GM23338 (cell line): ENCODE measurements at regions not wholly inside any gene's neighbourhood (a gene's known extent, or its start where the extent isn't known, plus 50 kb on each side); places are given as distances from the start of the nearest gene placed in this dataset.

ENCODE experiments used
- CREB1 ChIP-seq: fragments of 250-450 bp; sonication (Bioruptor Pico); IDR thresholded peaks from 2 replicates; pipeline ENCODE4 v1.5.0; 2020; ENCODE audit warnings: low read depth, mild to moderate bottlenecking, moderate library complexity
- EZH2 ChIP-seq: fragments of 200-600 bp; sonication (generic); IDR thresholded peaks from one replicate; pipeline ENCODE4 v1.8.0; 2017; ENCODE audit warnings: antibody characterized with exemption, mild to moderate bottlenecking, low read depth; ENCODE audit not compliant: unreplicated experiment
- NANOG ChIP-seq: IDR thresholded peaks from 2 replicates; pipeline ENCODE4 v1.6.1; 2016; ENCODE audit warnings: antibody characterized with exemption, borderline replicate concordance
- ZNF114 ChIP-seq: fragments of 250-450 bp; sonication (Bioruptor Pico); IDR thresholded peaks from 2 replicates; pipeline ENCODE4 v1.5.0; 2020; ENCODE audit warnings: mild to moderate bottlenecking, moderate library complexity
- ZNF331 ChIP-seq: fragments of 250-450 bp; sonication (Bioruptor Pico); IDR thresholded peaks from 2 replicates; pipeline ENCODE4 v1.5.0; 2020; ENCODE audit warnings: low read depth, mild to moderate bottlenecking, moderate library complexity
- TF ChIP-seq, protein P1 (sequence below): fragments of 250-450 bp; sonication (Bioruptor Pico); IDR thresholded peaks from 2 replicates; pipeline ENCODE4 v1.5.0; 2020; ENCODE audit warnings: mild to moderate bottlenecking, moderate library complexity
- TF ChIP-seq, protein P2 (sequence below), 2 experiments: fragments of 200-600 bp in 1 of 2; sonication (generic) in 1 of 2; conservative IDR thresholded peaks; 2 replicates each; pipeline versions ENCODE4 v1.5.1 to v1.6.1; 2016 to 2017; ENCODE audit warnings: antibody characterized with exemption in 2 of 2, low read depth in 2 of 2, mild to moderate bottlenecking in 2 of 2, moderate library complexity in 1 of 2
- TF ChIP-seq, protein P3 (sequence below): IDR thresholded peaks from 2 replicates; pipeline ENCODE4 v1.6.1; 2016; ENCODE audit warnings: antibody characterized with exemption

DNA sequence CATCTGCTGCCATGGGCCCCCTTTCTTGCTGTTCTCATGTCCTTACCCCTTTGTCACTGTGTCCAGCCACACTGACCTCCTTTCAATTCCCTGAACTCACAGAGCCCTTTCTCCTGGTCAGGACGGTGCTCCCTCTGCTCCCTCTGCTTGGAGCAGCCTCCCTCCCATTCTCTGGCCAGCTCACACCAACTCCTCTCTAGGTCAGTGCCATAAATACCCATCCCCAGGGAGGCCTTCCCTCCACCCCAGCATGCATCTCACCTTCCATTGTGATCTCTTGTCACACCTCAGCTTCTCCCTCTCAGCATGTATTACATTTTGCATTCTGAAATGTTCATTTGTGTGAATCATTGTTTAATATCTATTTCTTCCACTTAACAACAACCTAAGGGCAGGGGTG lies 50.9 kb upstream of the PRNP start (continued):
- TF ChIP-seq, protein P1, sequence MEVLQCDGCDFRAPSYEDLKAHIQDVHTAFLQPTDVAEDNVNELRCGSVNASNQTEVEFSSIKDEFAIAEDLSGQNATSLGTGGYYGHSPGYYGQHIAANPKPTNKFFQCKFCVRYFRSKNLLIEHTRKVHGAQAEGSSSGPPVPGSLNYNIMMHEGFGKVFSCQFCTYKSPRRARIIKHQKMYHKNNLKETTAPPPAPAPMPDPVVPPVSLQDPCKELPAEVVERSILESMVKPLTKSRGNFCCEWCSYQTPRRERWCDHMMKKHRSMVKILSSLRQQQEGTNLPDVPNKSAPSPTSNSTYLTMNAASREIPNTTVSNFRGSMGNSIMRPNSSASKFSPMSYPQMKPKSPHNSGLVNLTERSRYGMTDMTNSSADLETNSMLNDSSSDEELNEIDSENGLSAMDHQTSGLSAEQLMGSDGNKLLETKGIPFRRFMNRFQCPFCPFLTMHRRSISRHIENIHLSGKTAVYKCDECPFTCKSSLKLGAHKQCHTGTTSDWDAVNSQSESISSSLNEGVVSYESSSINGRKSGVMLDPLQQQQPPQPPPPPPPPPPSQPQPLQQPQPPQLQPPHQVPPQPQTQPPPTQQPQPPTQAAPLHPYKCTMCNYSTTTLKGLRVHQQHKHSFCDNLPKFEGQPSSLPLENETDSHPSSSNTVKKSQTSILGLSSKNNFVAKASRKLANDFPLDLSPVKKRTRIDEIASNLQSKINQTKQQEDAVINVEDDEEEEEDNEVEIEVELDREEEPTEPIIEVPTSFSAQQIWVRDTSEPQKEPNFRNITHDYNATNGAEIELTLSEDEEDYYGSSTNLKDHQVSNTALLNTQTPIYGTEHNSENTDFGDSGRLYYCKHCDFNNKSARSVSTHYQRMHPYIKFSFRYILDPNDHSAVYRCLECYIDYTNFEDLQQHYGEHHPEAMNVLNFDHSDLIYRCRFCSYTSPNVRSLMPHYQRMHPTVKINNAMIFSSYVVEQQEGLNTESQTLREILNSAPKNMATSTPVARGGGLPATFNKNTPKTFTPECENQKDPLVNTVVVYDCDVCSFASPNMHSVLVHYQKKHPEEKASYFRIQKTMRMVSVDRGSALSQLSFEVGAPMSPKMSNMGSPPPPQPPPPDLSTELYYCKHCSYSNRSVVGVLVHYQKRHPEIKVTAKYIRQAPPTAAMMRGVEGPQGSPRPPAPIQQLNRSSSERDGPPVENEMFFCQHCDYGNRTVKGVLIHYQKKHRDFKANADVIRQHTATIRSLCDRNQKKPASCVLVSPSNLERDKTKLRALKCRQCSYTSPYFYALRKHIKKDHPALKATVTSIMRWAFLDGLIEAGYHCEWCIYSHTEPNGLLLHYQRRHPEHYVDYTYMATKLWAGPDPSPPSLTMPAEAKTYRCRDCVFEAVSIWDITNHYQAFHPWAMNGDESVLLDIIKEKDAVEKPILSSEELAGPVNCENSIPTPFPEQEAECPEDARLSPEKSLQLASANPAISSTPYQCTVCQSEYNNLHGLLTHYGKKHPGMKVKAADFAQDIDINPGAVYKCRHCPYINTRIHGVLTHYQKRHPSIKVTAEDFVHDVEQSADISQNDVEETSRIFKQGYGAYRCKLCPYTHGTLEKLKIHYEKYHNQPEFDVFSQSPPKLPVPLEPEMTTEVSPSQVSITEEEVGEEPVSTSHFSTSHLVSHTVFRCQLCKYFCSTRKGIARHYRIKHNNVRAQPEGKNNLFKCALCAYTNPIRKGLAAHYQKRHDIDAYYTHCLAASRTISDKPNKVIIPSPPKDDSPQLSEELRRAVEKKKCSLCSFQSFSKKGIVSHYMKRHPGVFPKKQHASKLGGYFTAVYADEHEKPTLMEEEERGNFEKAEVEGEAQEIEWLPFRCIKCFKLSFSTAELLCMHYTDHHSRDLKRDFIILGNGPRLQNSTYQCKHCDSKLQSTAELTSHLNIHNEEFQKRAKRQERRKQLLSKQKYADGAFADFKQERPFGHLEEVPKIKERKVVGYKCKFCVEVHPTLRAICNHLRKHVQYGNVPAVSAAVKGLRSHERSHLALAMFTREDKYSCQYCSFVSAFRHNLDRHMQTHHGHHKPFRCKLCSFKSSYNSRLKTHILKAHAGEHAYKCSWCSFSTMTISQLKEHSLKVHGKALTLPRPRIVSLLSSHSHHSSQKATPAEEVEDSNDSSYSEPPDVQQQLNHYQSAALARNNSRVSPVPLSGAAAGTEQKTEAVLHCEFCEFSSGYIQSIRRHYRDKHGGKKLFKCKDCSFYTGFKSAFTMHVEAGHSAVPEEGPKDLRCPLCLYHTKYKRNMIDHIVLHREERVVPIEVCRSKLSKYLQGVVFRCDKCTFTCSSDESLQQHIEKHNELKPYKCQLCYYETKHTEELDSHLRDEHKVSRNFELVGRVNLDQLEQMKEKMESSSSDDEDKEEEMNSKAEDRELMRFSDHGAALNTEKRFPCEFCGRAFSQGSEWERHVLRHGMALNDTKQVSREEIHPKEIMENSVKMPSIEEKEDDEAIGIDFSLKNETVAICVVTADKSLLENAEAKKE (CRISPR knock-in tag): no peak
- TF ChIP-seq ZNF114 (CRISPR knock-in tag) (no peak), EZH2 (no peak), ZNF331 (CRISPR knock-in tag) (no peak), CREB1 (no peak), NANOG (no peak)
- TF ChIP-seq, protein P2, sequence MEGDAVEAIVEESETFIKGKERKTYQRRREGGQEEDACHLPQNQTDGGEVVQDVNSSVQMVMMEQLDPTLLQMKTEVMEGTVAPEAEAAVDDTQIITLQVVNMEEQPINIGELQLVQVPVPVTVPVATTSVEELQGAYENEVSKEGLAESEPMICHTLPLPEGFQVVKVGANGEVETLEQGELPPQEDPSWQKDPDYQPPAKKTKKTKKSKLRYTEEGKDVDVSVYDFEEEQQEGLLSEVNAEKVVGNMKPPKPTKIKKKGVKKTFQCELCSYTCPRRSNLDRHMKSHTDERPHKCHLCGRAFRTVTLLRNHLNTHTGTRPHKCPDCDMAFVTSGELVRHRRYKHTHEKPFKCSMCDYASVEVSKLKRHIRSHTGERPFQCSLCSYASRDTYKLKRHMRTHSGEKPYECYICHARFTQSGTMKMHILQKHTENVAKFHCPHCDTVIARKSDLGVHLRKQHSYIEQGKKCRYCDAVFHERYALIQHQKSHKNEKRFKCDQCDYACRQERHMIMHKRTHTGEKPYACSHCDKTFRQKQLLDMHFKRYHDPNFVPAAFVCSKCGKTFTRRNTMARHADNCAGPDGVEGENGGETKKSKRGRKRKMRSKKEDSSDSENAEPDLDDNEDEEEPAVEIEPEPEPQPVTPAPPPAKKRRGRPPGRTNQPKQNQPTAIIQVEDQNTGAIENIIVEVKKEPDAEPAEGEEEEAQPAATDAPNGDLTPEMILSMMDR (conservative IDR thresholded peaks at IDR 0.05; ENCODE audit: low read depth in 2 of 2): no peak
- TF ChIP-seq, protein P3, sequence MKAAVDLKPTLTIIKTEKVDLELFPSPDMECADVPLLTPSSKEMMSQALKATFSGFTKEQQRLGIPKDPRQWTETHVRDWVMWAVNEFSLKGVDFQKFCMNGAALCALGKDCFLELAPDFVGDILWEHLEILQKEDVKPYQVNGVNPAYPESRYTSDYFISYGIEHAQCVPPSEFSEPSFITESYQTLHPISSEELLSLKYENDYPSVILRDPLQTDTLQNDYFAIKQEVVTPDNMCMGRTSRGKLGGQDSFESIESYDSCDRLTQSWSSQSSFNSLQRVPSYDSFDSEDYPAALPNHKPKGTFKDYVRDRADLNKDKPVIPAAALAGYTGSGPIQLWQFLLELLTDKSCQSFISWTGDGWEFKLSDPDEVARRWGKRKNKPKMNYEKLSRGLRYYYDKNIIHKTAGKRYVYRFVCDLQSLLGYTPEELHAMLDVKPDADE: no peak
